GM18502 (cell line): ENCODE measurements at regions not wholly inside any gene's neighbourhood (a gene's known extent, or its start where the extent isn't known, plus 50 kb on each side); places are given as distances from the start of the nearest gene placed in this dataset.
A peak's percentile ranks its signal among the peaks of the same experiment; 100 is the strongest.

ENCODE experiments used
- ATAC-seq: cut with Tn5 transposase; IDR thresholded peaks from one replicate; pipeline ENCODE4 v1.9.1; 2021; ENCODE audit warnings: mild to moderate bottlenecking; ENCODE audit not compliant: unreplicated experiment, poor library complexity

DNA sequence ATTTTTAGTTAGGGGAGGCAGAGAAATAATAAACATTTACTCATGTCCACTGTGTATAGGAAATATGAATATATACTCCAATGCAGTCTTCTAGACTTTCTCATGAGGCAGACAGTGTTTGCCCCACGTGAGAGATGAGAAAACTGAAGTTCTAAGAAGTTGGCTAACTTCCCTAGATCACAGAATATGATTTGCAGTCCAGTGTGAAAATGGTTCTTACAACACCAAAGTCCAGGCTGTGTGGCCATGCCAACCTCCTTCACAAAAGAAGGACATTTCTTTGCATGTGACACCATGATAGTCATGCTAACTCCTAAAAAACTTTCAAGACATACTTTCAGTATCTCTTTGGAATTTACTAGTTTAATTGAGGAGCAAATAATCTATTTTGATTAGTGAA lies 143.7 kb downstream of the IRS1 start:
- no peak for ATAC-seq

DNA sequence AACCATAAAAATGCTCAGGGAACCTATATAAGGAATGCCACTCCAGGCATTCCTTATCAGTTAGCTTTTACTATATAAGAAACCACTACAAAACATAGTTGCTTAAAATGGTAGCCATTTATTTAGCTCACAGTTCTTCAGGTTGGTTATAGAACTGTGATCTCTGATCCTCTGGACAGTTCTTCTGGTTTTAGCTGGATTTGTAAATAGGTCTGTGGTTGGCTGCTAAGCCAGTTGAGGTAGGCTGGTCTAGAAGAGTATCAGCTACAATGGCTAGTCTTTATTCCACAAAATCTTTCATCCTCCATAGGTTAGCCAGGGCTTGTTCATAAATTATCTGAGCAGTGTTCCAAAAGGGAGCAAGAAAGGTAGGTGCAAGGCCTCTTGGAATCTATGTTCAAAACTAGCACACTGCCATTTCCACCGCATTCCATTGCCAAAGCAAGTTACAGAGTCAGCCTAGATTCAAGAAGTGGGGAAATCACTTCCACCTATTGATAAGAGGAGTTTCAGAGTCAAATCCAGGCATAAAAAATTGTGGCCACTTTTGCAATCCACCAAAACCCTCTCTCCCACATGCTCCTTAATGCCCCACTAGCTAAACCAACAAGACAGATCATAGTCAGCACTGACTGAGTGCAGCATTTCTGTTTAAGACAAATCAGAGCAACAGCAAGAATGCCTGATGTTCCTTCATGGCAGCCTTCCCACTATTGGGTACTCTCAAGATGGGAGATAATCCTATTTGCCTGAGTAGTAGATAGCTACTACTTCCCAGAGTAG lies 146.4 kb downstream of the IRS1 start:
- ATAC-seq: no peak

DNA sequence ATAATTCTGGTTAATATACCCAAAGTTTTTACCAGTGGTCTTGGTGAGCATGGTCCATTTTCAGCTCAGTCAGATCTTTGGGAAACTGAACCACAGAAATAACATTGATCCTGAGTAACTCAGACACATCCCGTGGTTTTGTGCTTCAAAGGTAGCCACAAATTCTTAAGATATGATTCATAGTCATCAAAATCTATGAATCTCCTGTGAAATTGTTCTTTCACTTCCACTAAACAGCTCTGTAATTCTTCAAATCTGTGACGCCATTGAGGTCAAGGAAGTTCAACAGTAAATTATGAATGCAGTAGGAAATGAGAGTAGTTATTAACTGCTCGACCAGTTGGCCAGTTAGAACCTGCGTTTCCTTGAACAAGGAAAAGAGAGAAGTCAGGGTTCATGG lies 147.3 kb downstream of the IRS1 start:
- ATAC-seq: peak; percentile 40

DNA sequence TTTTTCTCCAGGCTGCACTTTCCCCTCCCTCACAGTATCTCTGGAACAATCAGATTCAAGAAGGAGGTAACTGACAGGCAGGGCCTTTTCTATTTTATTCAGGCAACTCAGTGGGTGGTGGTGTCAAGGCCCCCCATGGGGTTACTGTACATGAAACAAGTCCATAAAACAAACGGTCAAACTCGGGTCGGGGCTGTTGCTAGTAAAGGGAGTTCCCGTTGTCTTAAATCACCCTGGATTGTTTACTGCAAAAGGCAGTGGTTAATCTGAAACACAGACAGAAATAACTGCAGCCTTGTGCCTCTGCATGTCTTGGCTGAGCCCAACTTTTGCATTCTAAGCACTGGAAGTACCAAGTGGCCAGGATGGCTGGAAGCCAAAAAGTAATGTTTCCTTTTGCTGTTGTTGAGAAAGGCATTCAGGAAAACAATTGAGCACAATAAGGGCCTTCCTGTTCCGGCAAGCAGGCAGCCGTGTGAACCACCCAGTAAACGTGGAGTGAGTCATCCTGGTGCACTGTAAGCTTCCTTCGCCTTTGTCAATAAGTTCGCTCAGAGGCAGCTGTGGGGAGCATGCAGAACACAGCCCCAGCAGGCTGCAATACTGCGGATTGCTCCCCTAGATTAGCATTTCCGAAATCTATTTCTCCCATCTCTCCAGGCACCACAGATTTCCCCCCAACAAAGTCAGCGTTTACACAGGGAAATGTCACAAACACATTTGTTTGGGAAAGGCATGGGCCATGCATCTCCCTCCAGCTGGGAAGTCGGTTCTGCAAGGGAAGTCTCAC lies 149.6 kb downstream of the IRS1 start:
- ATAC-seq: peak; percentile 93

DNA sequence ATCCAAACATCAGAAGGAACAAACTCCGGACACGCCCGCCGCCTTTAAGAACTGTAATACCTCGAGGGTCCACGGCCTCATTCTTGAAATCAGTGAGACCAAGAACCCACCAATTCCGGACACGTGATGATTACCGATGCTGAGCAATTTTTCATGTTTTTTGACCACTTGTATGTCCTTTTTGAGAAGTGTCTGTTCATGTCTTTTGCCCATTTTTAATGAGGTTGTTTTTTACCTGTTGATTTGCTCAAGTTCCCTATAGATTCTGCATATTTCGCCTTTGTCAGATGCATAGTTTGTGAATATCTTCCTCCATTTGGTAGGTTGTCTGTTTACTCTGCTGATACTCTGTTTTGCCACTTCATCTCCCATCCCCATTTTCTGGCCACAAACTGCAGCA lies 150.4 kb downstream of the IRS1 start:
- no peak for ATAC-seq

DNA sequence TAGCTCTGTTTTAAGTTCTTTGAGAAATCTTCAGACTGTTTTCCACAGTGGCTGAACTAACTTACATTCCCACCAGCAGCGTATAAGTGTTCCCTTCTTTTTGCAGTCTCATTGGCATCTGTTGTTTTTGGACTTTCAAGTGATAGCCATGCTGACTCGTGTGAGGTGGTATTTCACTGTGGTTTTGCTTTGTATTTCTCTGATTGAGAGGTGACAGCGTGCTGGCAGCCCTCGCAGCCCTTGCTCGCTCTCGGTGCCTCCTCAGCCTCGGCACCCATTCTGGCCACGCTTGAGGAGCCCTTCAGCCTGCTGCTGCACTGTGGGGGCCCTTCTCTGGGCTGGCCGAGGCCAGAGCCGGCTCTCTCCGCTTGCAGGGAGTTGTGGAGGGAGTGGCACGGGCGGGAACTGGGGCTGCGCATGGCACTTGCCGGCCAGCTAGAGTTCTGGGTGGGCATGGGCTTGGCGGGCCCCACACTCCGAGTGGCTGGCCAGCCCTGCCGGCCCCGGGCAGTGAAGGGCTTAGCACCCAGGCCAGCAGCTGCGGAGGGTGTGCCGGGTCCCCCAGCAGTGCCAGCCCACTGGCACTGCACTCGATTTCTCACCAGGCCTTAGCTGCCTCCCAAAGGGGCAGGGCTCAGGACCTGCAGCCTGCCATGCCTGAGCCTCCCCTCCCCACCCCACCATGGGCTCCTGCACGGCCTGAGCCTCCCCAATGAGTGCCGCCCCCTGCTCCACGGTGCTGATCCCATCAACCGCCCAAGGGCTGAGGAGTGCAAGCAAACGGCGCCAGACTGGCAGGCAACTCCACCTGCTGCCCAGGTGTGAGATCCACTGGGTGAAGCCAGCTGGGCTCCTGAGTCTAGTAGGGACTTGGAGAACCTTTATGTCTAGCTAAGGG lies 151.8 kb downstream of the IRS1 start:
- ATAC-seq: no peak

DNA sequence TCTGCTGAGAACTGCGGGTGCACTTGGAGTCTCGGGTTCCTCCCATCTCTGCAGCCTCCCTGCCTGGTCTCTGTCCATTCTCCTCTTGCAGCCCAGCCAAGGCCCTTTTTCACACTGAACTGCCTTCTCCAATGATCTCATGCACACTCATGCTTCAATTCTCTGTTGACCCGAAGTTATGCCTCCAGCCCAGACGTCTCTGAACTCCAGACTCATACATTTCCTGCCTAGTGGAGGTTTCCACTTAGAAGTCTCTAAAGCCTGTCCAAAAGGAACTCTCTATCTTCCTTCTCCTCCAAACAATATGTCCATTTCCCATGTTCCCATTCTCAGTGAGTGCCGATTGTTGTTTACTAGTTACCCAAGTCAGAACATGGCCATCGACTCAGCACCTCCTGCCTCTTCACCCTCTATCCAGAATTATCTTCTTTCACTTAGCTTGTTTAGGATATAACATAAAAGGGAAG lies 155.2 kb downstream of the IRS1 start:
- no peak for ATAC-seq

DNA sequence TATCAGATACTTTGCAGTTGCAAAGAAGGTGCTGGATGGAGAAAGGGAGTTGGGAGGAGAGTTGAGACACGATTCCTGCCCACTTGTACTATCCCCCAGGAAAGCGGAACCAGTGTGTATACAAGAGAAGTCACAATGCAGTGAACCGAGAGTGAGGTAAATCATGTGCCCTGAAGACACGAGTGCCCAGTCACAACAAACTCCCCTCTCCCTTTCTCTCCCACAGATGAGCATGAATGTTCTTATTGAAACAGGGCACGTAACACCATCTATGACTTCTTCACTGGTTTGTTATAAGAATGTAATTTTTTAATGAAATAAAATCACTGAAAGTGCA lies 155.7 kb downstream of the IRS1 start:
- ATAC-seq: no peak

DNA sequence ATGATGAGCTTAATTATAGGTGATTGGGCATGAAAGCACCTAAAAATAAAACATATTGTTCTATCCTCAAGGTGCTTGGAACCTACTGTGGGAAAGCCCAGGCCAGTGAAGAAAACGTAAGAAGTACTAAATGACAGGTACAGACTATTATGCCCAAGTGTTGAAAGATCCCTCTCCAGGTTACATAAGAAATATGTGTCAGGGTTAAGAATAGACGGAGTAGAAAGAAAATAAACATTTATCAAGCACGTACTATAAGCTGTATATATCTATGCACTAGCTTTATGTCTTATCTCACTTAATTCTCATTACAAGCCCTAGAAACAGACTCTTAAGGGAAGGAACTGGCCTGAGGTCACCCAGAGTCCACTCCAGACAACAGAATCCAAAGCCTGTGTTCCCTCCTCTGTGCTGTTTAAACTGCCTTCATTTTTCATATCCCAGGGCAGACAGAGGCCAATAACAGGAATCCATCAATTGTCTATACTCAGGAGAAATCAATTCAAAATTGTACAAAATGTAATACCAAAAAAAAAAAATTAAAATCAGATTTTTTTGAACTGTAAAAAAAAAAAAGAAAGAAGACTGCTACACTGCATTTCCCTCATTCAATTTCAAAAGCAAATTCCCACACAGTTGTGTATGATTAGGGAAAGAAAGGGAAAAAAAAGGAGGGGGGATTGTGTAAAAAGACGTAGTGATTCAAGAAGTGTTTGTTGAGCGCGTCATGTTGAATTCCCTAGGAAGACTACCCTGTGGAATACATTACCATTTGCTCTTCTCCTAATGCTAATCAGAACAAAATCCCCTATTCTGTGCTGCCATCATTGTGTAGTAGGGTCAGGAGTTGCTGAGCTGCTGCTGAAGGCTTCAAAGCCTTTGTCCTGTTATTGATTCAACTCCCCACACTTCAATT lies 156.3 kb downstream of the IRS1 start:
- ATAC-seq: no peak

DNA sequence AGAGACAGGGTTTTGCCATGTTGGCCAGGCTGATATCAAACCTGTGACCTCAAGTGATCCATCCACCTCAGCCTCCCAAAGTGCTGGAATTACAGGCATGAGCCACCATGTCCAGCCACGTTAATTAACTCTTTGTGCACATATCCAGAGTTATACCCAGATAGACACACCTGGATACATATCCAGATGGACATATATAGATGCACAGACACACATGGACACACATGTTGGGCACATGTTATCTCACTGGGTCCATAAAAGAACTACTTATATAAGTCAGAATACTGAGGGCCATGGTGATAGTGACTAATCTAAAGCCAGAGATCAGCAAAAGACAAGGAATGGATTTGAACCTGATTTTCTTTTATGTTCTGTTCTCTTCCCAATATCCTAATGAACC lies 158.6 kb downstream of the IRS1 start:
- no peak for ATAC-seq

DNA sequence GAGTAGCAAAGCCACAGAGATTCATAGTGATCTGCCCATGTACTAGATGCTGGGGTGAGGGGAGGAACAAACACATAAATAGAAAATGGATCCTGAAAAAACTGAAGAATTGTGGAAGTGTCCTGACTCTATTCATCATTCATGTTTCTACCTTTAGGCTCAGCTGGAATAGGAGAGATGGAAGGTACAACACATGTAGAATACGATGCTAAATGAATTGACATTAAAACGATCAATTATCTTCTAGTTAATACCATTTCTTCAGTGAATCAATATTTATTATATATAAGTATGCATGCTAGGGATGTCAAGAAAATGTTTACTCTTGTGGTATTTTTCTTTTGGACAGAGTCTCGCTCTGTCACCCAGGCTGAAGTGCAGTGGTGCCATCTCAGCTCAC lies 159.1 kb downstream of the IRS1 start:
- ATAC-seq: no peak

DNA sequence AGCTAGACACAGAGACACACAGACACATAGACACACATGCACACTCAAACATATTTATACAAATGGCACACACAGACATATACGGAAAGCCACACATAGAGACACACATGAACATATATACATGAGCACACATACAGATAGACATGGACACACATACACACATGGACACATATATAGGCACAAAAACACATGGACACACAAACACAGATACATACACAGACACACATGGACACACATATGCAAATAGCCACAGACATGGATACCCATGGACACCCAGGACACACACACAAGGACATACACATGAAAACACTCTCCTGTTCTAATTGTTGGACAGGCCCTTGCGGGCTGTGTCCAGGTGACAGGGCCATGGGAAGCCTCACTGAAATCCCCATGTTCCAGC lies 160.1 kb downstream of the IRS1 start:
- ATAC-seq: no peak

DNA sequence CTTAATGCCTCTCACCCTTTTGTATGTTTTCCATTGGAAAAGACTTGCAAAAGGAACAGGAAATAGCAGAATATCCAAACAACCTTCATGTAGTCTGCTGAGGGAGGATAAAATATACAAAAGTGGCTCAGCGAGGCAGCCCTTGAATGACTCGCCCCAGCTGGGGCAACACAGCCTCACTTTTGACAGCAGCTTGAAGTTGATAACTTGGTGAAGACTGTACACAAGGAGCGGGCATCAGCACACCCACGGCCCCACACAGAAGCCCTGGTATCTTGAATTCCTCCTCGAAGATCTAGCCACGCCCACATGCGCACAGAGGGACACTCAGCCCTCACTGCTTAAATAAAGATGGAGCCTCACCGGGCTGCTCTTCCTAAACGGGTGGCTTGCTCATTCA lies 161.0 kb downstream of the IRS1 start:
- ATAC-seq: no peak

DNA sequence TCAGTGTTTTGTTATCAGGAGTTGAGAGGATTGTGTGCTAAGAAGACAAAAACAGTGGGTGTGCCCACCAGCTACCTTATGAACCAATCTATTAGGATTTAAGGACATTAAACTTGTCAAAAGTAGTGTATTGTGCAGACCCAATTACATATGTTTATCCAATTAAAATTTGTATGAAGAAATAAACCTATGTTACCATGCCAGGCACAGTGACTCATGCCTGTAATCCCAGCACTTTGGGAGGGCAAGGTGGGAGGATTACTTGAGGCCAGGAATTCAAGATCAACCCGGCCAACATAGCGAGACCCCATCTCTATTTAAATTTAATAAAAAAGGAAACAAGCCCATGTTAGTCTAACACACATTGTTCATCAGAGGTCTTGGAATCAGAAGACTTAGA lies 162.2 kb downstream of the IRS1 start:
- ATAC-seq: no peak

DNA sequence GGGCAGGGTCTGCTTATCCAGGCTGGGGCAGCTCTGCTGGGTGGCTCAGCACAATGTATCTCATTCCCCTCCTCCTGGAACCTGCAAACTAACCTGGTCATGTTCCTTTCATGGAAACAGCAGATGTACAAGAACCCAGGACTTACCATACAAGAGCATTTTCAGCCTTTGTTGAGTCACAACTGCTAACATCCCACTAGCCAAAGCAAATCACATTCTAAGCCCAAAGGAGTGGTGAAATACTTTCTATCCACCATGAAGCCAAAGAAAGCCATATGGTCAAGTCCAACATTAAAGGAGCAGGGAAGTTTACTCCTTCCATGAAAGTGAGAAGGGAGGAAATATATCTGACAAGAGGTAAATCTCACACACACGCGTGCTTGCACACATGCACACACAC lies 163.0 kb downstream of the IRS1 start:
- ATAC-seq: no peak

DNA sequence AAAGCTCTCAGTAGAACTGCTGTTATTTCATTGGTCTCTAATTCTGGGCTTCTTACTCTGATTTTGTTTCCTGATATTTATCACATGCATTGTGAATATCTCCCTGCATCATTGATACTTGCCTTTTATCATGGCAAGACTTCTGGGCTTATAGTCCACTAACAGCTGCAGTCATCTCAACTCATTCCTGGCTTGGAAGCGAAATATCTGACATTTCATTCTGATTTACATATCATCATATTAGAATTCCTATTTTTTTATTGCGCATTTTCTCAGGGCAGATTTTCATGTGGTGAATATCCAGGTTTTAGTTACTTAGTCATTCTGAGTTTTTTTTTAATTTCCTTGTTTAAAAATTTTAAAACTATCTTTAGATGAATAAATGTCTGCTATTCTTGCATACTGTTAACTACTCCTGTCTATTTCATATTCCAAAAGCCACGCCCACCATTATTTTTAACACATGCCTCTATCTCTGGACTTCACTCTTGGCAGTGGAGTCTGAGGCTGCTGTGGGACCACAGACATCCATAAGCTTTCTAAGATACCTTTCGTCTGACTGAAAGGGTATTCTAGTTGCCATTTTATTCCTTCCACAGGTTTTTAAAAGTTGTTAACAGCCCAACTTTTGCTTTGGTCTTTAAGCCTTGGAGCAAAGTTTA lies 164.5 kb downstream of the IRS1 start:
- no peak for ATAC-seq

DNA sequence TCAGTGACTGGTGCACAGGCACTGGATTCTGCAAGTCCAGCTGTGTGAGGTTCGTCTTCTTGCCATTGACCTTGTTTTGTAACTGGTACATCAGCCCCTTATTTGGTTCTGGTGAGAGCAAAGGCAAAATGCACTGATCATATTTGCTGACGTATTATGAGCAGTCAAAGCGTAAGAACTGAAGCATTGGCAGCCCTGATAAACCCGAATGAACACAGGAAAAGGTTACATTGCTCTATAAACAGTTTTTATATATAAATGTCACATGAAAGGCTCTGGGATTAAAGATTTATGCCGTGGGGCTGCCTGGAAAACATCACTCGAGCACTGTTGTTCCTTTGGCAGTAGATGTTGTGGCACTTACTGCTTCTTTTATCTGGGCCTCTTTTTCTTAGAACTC lies 167.9 kb downstream of the IRS1 start:
- no peak for ATAC-seq

DNA sequence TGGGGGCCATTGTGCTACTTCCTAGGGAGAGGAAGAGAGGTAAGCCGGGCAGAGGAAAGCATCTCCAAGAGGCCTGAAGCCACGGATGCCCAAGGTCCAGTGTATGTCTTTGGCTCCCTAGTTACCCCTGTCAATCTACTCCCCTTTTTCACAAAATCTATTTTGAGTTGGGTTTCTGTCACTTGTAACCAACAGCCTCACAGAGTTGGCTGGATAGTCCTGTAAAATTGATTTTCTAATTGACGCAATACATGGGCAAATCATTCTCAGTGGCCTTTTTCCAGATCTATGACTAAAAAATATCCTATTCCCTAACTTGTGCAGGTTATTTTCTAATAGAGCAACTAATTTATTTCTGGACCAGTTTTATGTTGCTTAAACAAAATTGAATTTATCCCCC lies 168.4 kb downstream of the IRS1 start:
- ATAC-seq: no peak

DNA sequence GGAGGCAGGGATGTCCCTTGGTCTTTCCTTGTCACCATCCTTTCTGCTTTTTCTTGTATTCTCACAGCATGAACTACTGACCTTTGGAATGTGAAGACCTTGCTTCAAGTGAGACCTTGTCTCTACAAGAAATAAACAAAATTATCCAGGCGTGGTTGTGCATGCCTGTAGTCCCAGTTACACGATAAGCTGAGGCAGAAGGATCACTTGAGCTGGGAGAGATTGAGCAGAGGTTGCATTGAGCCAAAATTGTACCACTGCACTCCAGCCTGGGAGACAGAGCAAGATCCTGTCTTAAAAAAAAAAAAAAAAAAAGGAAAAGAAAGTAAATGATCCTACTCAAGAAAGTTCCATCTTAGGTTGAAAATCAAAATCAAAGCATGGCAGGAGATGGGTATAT lies 173.7 kb downstream of the IRS1 start:
- ATAC-seq: no peak
